ENCODE measurements at regions not wholly inside any gene's neighbourhood (a gene's known extent, or its start where the extent isn't known, plus 50 kb on each side); places are given as distances from the start of the nearest gene placed in this dataset.
"Not testable (repeated sequence)": the region's sequence is repeated elsewhere in the genome, so short reads cannot be mapped to it uniquely, and the experiment has no call there.

GRCh38 chr20:26279238-26279637 is 582.6 kb upstream of the ZNF337 start:
- no peaks in the 10 kb centered on the region for H3K36me3 ChIP-seq (ENCODE audit: control insufficient read depth in 2 of 2, insufficient read depth in 2 of 2, low read length in 1 of 2)
- peaks cover 0 to 3% of the 10 kb centered on the region in 2 donors for H3K9me3 ChIP-seq (ENCODE audit: control insufficient read depth in 2 of 2, insufficient read depth in 1 of 2, low read depth in 1 of 2, low read length in 1 of 2)
- H3K4me3 ChIP-seq (ENCODE audit: low read depth in 1 of 2, low read length in 2 of 2) = no peak overlapping the region
- H3K27ac ChIP-seq (ENCODE audit: low read depth in 2 of 2, low read length in 1 of 2) = no peak overlapping the region
- WGBS, 2 donors = 88 to 92% methylated on average over 5 of the region's 5 CpGs
- no peaks in the 10 kb centered on the region for H3K27me3 ChIP-seq (ENCODE audit: control insufficient read depth in 1 of 2, insufficient read depth in 2 of 2, low read length in 2 of 2)
- H3K4me1 ChIP-seq (ENCODE audit: control insufficient read depth in 2 of 2, insufficient read depth in 2 of 2, low read length in 1 of 2) = no peaks in the 10 kb centered on the region

GRCh38 chr20:26277339-26277738 is 580.7 kb upstream of the ZNF337 start:
- peaks cover 0 to 3% of the 10 kb centered on the region in 2 donors for H3K9me3 ChIP-seq (ENCODE audit: control insufficient read depth in 2 of 2, insufficient read depth in 1 of 2, low read depth in 1 of 2, low read length in 1 of 2)
- 89 to 90% methylated on average over 21 of the region's 21 CpGs for WGBS, 2 donors
- no peak overlapping the region for H3K4me3 ChIP-seq (ENCODE audit: low read depth in 1 of 2, low read length in 2 of 2)
- no peaks in the 10 kb centered on the region for H3K36me3 ChIP-seq (ENCODE audit: control insufficient read depth in 2 of 2, insufficient read depth in 2 of 2, low read length in 1 of 2)
- no peak overlapping the region for H3K27ac ChIP-seq (ENCODE audit: low read depth in 2 of 2, low read length in 1 of 2)
- no peaks in the 10 kb centered on the region for H3K27me3 ChIP-seq (ENCODE audit: control insufficient read depth in 1 of 2, insufficient read depth in 2 of 2, low read length in 2 of 2)
- H3K4me1 ChIP-seq (ENCODE audit: control insufficient read depth in 2 of 2, insufficient read depth in 2 of 2, low read length in 1 of 2) = no peaks in the 10 kb centered on the region

- Histone ChIP-seq H3K36me3 (ENCODE audit: control insufficient read depth in 2 of 2, insufficient read depth in 2 of 2, low read length in 1 of 2) (no peaks in the 10 kb centered on the region), H3K4me1 (ENCODE audit: control insufficient read depth in 2 of 2, insufficient read depth in 2 of 2, low read length in 1 of 2) (no peaks in the 10 kb centered on the region), H3K9me3 (ENCODE audit: control insufficient read depth in 2 of 2, insufficient read depth in 1 of 2, low read depth in 1 of 2, low read length in 1 of 2) (peaks cover 0 to 3% of the 10 kb centered on the region in 2 donors), H3K27ac (ENCODE audit: low read depth in 2 of 2, low read length in 1 of 2) (no peak overlapping the region), H3K27me3 (ENCODE audit: control insufficient read depth in 1 of 2, insufficient read depth in 2 of 2, low read length in 2 of 2) (no peaks in the 10 kb centered on the region), H3K4me3 (ENCODE audit: low read depth in 1 of 2, low read length in 2 of 2) (no peak overlapping the region)
- 25 to 28% methylated on average over 29 of the region's 29 CpGs for WGBS, 2 donors
Measured at GRCh38 chr20:26276554-26277210, 580.0 kb upstream of the ZNF337 start.

GRCh38 chr20:26268762-26269161 is 572.1 kb upstream of the ZNF337 start:
- H3K36me3 ChIP-seq (ENCODE audit: control insufficient read depth in 2 of 2, insufficient read depth in 2 of 2, low read length in 1 of 2); H3K27me3 ChIP-seq (ENCODE audit: control insufficient read depth in 1 of 2, insufficient read depth in 2 of 2, low read length in 2 of 2); H3K4me3 ChIP-seq (ENCODE audit: low read depth in 1 of 2, low read length in 2 of 2); H3K4me1 ChIP-seq (ENCODE audit: control insufficient read depth in 2 of 2, insufficient read depth in 2 of 2, low read length in 1 of 2); H3K27ac ChIP-seq (ENCODE audit: low read depth in 2 of 2, low read length in 1 of 2); H3K9me3 ChIP-seq (ENCODE audit: control insufficient read depth in 2 of 2, insufficient read depth in 1 of 2, low read depth in 1 of 2, low read length in 1 of 2): not testable (repeated sequence)
- WGBS, 2 donors = 74 to 78% methylated on average over 3 of the region's 3 CpGs

- 57 to 64% methylated on average over 2 of the region's 2 CpGs for whole genome bisulfite sequencing, 2 donors
- not testable (repeated sequence) for H3K27me3 ChIP-seq (ENCODE audit: control insufficient read depth in 1 of 2, insufficient read depth in 2 of 2, low read length in 2 of 2); H3K36me3 ChIP-seq (ENCODE audit: control insufficient read depth in 2 of 2, insufficient read depth in 2 of 2, low read length in 1 of 2); H3K4me3 ChIP-seq (ENCODE audit: low read depth in 1 of 2, low read length in 2 of 2); H3K9me3 ChIP-seq (ENCODE audit: control insufficient read depth in 2 of 2, insufficient read depth in 1 of 2, low read depth in 1 of 2, low read length in 1 of 2); H3K27ac ChIP-seq (ENCODE audit: low read depth in 2 of 2, low read length in 1 of 2); H3K4me1 ChIP-seq (ENCODE audit: control insufficient read depth in 2 of 2, insufficient read depth in 2 of 2, low read length in 1 of 2)
Measured at GRCh38 chr20:26260925-26261324, 564.3 kb upstream of the ZNF337 start.

GRCh38 chr20:26252311-26252975 is 555.8 kb upstream of the ZNF337 start:
- 58 to 69% methylated on average over 7 to 8 of the region's 8 CpGs for WGBS, 2 donors
- H3K4me3 ChIP-seq (ENCODE audit: low read depth in 1 of 2, low read length in 2 of 2); H3K27me3 ChIP-seq (ENCODE audit: control insufficient read depth in 1 of 2, insufficient read depth in 2 of 2, low read length in 2 of 2); H3K4me1 ChIP-seq (ENCODE audit: control insufficient read depth in 2 of 2, insufficient read depth in 2 of 2, low read length in 1 of 2); H3K36me3 ChIP-seq (ENCODE audit: control insufficient read depth in 2 of 2, insufficient read depth in 2 of 2, low read length in 1 of 2); H3K9me3 ChIP-seq (ENCODE audit: control insufficient read depth in 2 of 2, insufficient read depth in 1 of 2, low read depth in 1 of 2, low read length in 1 of 2); H3K27ac ChIP-seq (ENCODE audit: low read depth in 2 of 2, low read length in 1 of 2): not testable (repeated sequence)

GRCh38 chr20:26251376-26251775 is 554.7 kb upstream of the ZNF337 start:
- H3K27ac ChIP-seq (ENCODE audit: low read depth in 2 of 2, low read length in 1 of 2); H3K4me1 ChIP-seq (ENCODE audit: control insufficient read depth in 2 of 2, insufficient read depth in 2 of 2, low read length in 1 of 2); H3K36me3 ChIP-seq (ENCODE audit: control insufficient read depth in 2 of 2, insufficient read depth in 2 of 2, low read length in 1 of 2); H3K9me3 ChIP-seq (ENCODE audit: control insufficient read depth in 2 of 2, insufficient read depth in 1 of 2, low read depth in 1 of 2, low read length in 1 of 2); H3K27me3 ChIP-seq (ENCODE audit: control insufficient read depth in 1 of 2, insufficient read depth in 2 of 2, low read length in 2 of 2); H3K4me3 ChIP-seq (ENCODE audit: low read depth in 1 of 2, low read length in 2 of 2): not testable (repeated sequence)
- 91 to 92% methylated on average over 29 of the region's 29 CpGs for WGBS, 2 donors

- H3K4me3 ChIP-seq (ENCODE audit: low read depth in 1 of 2, low read length in 2 of 2); H3K9me3 ChIP-seq (ENCODE audit: control insufficient read depth in 2 of 2, insufficient read depth in 1 of 2, low read depth in 1 of 2, low read length in 1 of 2); H3K36me3 ChIP-seq (ENCODE audit: control insufficient read depth in 2 of 2, insufficient read depth in 2 of 2, low read length in 1 of 2); H3K4me1 ChIP-seq (ENCODE audit: control insufficient read depth in 2 of 2, insufficient read depth in 2 of 2, low read length in 1 of 2); H3K27me3 ChIP-seq (ENCODE audit: control insufficient read depth in 1 of 2, insufficient read depth in 2 of 2, low read length in 2 of 2); H3K27ac ChIP-seq (ENCODE audit: low read depth in 2 of 2, low read length in 1 of 2): not testable (repeated sequence)
- WGBS, 2 donors = 89 to 90% methylated on average over 26 of the region's 26 CpGs
Measured at GRCh38 chr20:26250249-26251114, 553.8 kb upstream of the ZNF337 start.

- Histone ChIP-seq H3K4me1 (ENCODE audit: control insufficient read depth in 2 of 2, insufficient read depth in 2 of 2, low read length in 1 of 2) (no peaks in the 10 kb centered on the region), H3K27me3 (ENCODE audit: control insufficient read depth in 1 of 2, insufficient read depth in 2 of 2, low read length in 2 of 2) (no peaks in the 10 kb centered on the region), H3K4me3 (ENCODE audit: low read depth in 1 of 2, low read length in 2 of 2) (no peak overlapping the region), H3K36me3 (ENCODE audit: control insufficient read depth in 2 of 2, insufficient read depth in 2 of 2, low read length in 1 of 2) (no peaks in the 10 kb centered on the region), H3K9me3 (ENCODE audit: control insufficient read depth in 2 of 2, insufficient read depth in 1 of 2, low read depth in 1 of 2, low read length in 1 of 2) (no peaks in the 10 kb centered on the region), H3K27ac (ENCODE audit: low read depth in 2 of 2, low read length in 1 of 2) (no peak overlapping the region)
- WGBS, 2 donors = 70 to 75% methylated on average over 4 of the region's 4 CpGs
Measured at GRCh38 chr20:26243731-26244130, 547.1 kb upstream of the ZNF337 start.

Measured in esophagus (tissue), 2 donors.